GM21360 (cell line): ENCODE measurements at regions not wholly inside any gene's neighbourhood (a gene's known extent, or its start where the extent isn't known, plus 50 kb on each side); places are given as distances from the start of the nearest gene placed in this dataset.
"Not testable (repeated sequence)": the region's sequence is repeated elsewhere in the genome, so short reads cannot be mapped to it uniquely, and the experiment has no call there.

ENCODE experiments used
- ATAC-seq: cut with Tn5 transposase; IDR thresholded peaks from one replicate; pipeline ENCODE4 v1.9.1; 2021; ENCODE audit warnings: mild to moderate bottlenecking, moderate library complexity; ENCODE audit not compliant: unreplicated experiment

- ATAC-seq: not testable (repeated sequence)
Observed at GRCh38 chr20:48037798-48038197, 252.5 kb upstream of the SULF2 start.

GRCh38 chr20:48035961-48036731 lies 250.9 kb upstream of the SULF2 start:
- ATAC-seq: no peak

DNA sequence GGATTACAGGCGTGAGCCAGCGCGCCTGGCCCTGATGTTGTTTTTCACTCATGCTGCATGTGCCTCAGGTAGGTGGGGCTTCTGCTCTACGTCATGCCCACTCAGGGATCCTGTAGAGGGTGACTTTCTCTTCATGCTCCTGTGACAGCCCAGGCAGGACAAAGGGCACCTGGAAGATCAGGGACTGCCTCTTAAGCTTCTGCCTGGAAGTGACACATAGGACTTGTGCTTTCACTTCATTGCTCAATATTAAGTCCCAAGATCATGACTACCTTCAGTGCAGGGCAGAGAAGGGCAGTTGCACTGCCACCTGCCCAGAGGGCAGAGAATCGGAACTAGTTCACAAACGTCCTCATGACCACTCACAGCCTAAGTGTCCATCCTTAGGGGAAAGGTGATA lies 249.5 kb upstream of the SULF2 start:
- ATAC-seq: no peak

DNA sequence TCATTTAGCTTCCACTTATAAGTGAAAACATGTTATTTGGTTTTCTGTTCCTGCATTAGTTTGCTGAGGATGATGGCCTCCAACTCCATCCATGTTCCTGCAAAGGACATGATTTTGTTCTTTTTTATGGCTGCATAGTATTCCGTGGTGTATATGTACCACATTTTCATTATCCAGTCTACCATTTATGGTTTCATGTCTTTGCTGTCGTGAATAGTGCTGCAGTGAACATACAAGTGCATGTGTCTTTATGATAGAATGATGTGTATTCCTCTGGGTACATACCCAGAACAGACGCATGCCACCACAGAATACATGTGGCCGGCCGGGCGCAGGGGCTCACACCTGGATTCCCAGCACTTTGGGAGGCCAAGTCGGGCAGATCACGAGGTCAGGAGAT lies 247.7 kb upstream of the SULF2 start:
- not testable (repeated sequence) for ATAC-seq

DNA sequence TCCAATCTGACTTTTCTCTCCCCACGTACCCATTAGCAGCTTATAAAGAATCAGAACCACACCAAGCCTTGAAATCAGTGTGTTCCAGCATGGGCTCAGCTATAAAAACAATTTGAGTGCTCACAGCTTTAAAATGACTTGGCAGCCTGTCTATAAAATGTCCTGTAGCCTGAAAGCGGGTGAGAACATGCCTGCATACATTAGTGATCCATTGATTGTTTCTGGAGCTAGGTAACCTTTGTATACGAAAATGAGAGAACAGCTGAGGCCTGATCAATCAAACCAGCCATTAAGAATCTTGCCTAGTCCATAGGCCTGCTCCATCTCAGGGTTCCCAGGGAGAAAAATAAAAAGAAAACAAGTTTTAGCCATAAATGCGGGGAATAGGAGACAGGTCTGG lies 245.8 kb upstream of the SULF2 start:
- no peak for ATAC-seq

- ATAC-seq: no peak
Observed at GRCh38 chr20:48026981-48027592, 241.8 kb upstream of the SULF2 start.

GRCh38 chr20:48025661-48026060 lies 240.4 kb upstream of the SULF2 start:
- no peak for ATAC-seq

DNA sequence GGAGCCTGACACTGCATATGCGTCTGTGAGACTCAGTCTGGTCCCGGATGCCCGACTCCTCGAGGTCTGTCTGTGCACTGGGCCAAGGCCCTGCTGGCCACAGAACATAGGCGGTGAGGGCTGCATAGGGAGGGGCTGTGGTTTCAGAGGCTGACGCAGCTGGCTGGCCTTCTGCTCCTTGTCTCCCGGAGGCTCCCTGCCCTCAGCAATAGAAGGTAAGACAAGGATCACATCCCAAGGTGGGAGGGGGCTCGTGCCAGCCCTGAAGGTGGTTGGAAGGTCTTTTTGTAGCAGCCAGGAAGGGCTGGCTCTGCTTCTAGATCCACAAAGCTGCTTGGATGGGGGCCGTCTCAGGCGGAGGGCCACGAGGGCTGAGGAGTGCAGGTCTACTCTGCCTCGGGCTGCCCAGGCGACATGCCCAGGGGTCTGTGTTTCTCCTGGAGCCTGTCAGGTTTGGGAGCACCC lies 239.8 kb upstream of the SULF2 start:
- ATAC-seq: no peak

- no peak for ATAC-seq
Observed at GRCh38 chr20:48024539-48024938, 239.3 kb upstream of the SULF2 start.

DNA sequence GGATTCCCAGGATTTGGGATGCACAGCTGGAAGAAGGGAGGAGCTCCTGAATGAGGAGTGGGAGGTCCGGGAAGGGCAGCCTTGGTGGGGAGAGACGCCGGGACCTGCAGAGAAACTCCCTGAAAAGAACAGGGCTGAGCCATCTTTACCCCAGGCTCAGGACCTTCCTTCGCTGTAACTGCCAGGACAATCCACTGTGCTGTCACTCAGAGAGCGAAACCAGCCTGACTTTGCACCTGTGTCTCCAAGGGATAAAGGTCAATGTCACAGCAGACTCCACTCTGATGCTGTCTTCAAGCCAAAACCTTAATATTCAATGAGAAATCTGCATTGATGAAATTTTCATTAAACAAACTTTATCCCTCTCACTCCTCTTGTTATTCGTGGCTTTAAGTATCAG lies 235.4 kb upstream of the SULF2 start:
- ATAC-seq: not testable (repeated sequence)

- no peak for ATAC-seq
Observed at GRCh38 chr20:48019940-48020339, 234.7 kb upstream of the SULF2 start.

DNA sequence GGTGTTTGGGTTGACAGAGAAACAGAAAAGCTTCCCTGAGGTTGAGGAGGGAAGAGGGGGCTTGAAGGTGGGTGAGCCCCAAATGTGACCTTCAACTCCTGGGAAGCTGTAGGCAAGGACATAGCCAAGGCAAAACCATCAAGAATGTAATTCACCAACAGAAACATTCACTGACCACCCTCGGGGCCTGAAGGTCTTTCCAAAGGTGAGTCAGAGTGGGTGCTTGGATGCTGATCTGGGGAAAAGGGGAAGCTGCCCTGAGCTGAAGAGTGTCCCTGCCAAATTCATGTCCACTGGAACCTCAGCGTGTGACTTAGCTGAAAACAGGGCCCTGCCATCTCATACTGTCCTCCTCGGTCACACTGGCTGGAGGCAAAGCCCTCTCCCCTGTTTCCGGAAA lies 234.2 kb upstream of the SULF2 start:
- no peak for ATAC-seq

- not testable (repeated sequence) for ATAC-seq
Observed at GRCh38 chr20:48018851-48019250, 233.6 kb upstream of the SULF2 start.

DNA sequence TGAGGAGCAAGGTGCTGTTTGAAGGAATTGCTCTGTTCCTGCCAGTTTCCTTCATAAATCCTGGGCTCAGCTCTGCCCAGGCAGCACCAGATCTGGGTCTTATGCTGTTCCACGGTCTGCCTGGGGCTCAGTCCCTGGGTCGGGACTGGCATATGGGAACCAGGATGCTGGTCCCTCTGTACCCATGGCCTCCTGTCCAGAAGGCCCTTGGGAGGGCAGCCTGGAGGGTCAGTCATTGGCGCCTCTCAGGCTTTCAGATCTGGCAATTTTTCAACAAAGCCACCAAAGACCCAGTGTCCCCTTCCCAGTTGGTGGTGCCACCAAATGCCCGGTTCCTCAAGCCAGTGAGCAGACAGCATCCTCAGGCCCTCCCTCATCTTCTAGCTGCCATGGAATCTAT lies 232.7 kb upstream of the SULF2 start:
- ATAC-seq: no peak

DNA sequence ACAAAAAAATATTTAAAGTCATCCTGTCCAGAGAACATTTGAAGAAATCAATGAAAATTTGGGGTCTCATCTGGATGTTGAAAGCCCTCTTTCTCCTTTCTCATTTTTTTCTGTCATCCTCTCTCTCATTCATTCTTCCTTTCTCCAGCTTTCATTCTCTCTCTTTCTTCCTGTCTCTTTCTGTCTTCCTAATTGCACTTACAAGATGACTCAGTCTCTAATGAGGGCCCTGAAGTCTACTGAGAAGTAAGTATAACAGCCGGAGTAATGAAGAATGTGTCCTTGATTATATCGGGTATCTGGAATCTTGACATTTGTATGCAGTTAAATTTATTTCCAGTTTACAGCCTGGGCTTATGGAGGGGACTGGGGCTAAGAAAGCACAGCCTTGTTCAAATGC lies 232.2 kb upstream of the SULF2 start:
- no peak for ATAC-seq

GRCh38 chr20:48015943-48016723 lies 230.9 kb upstream of the SULF2 start:
- ATAC-seq: no peak

DNA sequence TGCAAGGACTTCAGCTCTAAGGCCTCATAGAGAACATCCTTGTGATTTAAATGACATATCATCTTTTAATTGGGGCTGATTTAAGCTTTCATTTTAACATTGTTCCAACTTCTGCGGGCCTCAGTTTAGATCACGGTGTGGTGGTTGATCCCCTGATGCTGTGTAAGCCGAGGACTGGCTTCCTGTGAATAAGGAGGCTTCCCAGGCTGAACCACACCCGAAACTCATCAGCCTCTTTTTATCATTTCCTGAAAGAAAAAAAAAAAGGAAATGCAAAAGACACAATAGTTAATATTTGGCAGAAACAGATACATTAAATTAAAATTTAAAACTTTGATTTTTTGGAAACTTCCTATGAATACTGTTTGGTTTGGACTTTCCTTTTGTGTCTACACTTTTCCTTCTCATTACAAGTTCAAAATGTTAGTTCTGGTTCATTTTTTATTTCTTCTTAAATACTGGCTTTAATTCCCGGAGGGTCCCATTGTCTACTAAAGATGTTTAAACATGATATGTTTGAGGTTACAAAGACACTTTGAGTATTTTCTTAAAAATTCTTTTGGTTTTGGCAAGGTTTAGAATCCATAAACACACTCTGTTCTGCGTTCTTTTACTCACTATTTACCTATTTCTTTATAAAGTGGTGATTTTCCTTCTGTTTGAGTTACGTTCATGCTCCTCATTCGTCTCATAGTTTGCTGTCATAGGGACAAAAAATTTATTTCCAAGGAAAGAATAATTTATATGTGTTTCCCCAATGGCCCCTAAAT lies 230.0 kb upstream of the SULF2 start:
- ATAC-seq: no peak

GRCh38 chr20:48012401-48012974 lies 227.2 kb upstream of the SULF2 start:
- ATAC-seq: no peak

GRCh38 chr20:48011025-48011424 lies 225.7 kb upstream of the SULF2 start:
- no peak for ATAC-seq

DNA sequence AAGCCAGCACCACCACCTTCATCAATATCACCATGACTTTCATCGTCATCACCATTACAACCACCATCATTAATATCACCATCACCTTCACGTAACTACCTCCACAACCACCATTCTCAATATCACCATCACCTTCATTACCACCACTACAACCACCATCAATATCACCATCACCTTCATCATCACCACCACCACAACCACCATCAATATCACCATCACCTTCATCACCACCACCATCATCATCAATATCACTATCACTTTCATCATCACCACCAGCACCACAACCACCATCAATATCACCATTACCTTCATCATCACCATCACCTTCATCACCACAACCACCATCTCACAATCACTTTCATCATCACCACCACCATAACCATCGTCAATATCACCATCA lies 225.3 kb upstream of the SULF2 start:
- ATAC-seq: no peak
